HG03521 (cell line): ENCODE measurements at regions not wholly inside any gene's neighbourhood (a gene's known extent, or its start where the extent isn't known, plus 50 kb on each side); places are given as distances from the start of the nearest gene placed in this dataset.
"Not testable (repeated sequence)": the region's sequence is repeated elsewhere in the genome, so short reads cannot be mapped to it uniquely, and the experiment has no call there.

Experiments used
- ATAC-seq: cut with Tn5 transposase; IDR thresholded peaks from one replicate; pipeline ENCODE4 v1.9.1; 2021; ENCODE audit warnings: mild to moderate bottlenecking, moderate library complexity; ENCODE audit not compliant: unreplicated experiment

DNA sequence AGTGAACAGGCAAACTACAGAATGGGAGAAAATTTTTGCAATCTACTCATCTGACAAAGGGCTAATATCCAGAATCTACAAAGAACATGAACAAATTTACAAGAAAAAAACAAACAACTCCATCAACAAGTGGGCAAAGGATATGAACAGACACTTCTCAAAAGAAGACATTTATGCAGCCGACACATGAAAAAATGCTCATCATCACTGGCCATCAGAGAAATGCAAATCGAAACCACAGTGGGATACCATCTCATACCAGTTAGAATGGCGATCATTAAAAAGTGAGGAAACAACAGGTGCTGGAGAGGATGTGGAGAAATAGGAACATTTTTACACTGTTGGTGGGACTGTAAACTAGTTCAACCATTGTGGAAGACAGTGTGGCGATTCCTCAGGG is 167.8 kb upstream of the PWP1 start:
- ATAC-seq: not testable (repeated sequence)

DNA sequence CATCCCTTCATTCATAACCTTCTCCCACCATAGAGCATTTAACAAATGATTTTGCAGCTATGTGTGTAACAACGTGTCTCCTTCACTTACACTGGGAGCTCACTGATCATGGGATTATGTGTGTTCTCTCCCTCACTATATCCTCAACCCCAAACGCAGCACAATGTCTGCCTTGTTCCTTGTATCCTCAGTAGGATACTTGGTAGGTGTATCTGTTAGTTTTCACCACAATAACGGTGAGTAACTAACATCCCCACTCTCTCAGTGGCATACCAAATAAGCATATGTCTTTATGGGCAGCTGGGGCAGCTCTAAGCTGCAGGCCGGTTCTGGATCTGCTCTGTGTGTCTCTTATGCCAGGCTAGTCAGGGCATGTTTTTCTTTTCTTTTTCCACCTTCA is 166.7 kb upstream of the PWP1 start:
- no peak for ATAC-seq

DNA sequence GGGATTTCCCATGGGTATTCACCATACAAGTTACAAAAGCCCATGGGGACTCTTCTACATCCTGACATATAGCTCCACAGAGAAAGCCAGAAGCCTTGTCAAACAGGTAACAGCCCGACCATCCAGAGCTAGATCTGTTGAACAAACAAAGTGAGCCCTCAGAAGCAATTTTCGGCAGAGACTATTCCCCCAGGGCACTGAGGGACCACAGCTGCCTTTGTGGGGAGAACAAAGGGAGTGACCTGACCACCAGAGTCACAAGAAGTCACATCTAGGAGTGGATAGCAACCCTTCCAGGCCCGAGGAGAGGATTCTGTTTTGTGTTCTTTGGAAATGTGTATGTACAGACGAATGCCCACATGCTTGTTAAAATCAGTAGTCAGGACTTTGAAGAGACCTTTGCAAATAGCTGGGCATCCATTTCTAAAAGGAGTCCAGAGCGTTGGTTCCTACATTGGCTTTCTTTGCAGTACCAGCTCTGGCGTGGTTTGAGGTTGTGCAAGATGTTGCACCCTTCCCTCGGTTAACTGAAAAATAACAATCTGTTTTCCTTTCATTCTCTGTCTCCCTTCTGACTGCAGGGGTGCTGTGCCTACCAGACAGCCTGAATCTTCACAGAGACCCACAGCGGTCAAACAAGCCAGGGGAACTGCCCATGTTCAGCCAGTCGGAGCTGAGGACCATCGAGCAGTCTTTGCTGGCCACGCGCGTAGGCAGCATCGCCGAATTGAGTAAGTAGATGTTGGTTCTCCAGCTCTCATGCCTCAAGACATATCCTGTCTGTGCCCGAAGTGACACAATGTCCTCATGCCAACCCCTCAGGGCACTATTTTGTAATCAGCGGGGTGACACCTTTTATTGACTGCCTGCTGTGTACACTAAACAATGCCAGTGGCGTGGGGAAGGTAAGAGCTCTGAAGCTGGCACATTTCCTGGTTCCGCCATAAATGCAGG is 165.4 kb upstream of the PWP1 start:
- no peak for ATAC-seq

DNA sequence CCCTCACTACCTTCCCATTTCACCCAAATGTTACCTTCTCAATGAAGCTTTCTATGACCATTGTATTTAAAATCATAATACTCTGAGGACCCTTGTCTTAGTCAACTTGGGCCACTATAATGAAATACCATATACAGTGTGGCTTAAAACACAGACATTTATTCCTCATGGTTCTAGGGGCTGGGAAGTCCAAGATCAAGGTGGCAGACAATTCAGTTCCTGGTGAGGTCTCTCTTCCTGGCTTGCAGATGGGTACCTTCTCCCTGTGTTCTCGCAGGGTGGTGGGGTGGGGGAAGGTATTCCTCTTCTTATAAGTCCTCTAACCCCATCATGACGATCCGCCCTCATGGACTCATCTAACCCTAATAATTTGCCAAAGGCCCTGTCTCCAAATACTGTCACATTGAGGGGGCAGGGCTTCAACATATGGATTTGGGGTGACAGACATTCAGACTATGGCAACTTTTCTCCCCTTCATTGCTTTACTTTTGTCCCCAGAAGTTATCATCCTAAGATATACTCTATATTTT is 163.7 kb upstream of the PWP1 start:
- no peak for ATAC-seq

DNA sequence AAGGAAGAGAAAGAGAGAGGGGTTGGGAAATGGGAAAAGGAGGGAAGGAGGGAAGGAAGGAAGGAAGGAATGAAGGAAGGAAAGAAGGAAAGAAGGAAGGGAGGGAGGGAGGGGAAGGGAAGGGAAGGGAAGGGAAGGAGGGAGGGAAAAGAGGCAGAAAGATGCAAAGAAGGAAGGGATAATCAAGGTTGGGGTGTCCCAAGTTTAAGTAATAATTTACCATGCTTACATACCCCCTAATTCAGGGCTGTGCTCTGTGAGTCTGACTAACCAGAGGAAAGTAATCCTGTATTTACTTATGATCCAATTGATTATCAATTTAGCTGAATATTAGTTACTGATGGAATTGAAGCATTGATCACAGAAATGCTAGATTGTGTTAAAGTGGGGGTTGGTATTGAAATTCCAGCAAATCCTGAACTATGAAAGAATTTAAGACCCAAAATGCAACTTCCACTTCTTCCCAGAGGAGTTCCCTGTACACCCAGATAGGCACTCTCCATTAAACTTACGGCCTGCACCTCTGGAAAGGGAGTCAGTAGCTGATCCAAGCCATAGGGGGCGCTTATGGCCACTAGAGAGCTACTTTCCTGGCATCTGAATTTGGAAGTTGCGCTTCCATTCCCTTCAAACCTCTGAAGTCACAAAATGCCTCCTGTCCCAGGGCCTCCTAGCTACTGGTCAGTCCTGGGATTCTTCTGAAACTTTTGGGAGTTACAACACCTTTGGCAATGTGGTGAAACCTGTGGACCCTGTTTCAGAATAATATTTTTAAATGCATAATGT is 162.7 kb upstream of the PWP1 start:
- no peak for ATAC-seq

- ATAC-seq: no peak
Observed at GRCh38 chr12:107523775-107524535, 161.6 kb upstream of the PWP1 start.

GRCh38 chr12:107525063-107525718 is 160.4 kb upstream of the PWP1 start:
- ATAC-seq: no peak

DNA sequence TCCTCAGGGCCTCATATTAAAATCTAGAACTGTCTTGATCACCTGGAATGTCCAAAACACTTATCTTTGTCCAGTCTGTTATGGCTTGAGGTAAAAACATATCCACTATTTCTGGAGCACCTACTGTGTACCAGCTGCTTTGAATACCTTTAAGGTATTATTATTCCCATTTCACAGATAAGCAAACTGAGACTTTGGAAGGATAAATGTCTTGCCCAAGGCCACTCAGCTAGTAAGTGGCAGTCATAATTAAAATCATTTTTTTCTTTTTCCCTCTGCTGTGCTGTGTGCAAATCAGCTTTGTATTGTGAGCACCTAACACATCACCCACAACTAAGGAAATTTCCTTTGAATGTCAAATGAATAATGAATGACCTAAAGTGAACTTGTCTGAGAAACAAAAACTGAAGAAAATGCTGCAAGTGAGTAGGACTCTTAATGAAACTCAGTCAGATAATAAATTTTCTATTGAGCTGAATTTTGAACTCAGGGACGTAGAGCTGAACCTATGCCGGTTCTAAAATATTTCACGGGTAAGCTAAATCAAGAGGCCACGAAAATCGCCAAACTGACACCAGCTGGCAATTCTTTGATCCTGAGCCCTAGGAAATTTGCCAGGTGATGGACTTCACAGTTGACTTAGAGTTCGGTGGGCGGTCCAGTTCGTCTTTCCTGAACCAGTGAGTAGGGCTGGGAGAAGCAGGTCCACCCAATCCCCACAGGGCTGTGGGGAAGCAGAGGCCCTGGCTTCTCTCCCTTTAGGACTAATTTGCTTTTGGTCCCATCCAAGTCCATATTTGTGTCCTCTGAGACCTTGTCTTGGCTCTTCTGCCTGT is 159.7 kb upstream of the PWP1 start:
- no peak for ATAC-seq

- no peak for ATAC-seq
Observed at GRCh38 chr12:107526555-107527180, 158.9 kb upstream of the PWP1 start.

DNA sequence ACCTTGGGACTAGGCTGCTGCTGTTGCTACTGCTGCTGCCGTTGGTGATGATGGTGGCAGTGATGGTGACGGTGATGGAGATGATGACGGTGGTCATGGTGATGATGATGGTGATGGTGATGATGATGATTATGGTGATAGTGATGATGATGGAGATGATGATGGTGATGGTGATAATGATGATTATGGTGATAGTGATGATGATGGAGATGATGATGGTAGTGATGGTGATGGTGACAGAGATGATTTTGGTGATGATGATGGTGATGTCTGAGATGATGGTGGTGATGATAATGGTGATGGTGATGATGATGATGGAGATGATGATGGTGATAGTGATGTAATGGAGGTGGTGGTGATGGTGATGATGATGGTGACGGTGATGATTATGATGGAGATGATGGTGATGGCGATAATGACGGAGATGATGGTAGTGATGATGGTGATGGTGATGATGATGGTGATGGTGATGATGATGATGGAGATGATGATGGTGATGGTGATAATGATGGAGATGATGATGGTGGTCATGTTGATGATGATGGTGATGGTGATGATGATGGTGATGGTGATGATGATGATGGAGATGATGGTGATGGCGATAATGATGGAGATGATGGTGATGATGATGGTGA is 156.8 kb upstream of the PWP1 start:
- ATAC-seq: no peak

- no peak for ATAC-seq
Observed at GRCh38 chr12:107529991-107530390, 155.6 kb upstream of the PWP1 start.

GRCh38 chr12:107530701-107531100 is 154.9 kb upstream of the PWP1 start:
- no peak for ATAC-seq

DNA sequence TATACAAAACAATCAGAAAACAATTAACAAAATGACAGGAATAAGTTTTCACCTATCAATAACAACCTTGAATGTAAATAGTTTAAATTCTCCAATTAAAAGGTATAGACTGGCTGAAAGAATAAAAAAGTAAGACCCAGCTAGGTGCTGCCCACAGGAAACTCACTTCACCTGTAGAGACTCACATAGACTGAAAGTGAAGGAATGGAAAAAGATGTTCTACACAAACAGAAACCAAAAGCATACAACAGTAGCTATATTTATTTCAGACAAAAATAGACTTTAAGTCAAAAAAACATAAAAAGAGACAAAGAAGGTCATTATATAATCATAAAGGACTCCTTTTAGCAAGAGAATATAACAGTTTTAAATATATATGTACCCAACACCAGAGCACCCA is 152.4 kb upstream of the PWP1 start:
- peak; percentile 78 for ATAC-seq

GRCh38 chr12:107536613-107537012 is 149.0 kb upstream of the PWP1 start:
- ATAC-seq: no peak

DNA sequence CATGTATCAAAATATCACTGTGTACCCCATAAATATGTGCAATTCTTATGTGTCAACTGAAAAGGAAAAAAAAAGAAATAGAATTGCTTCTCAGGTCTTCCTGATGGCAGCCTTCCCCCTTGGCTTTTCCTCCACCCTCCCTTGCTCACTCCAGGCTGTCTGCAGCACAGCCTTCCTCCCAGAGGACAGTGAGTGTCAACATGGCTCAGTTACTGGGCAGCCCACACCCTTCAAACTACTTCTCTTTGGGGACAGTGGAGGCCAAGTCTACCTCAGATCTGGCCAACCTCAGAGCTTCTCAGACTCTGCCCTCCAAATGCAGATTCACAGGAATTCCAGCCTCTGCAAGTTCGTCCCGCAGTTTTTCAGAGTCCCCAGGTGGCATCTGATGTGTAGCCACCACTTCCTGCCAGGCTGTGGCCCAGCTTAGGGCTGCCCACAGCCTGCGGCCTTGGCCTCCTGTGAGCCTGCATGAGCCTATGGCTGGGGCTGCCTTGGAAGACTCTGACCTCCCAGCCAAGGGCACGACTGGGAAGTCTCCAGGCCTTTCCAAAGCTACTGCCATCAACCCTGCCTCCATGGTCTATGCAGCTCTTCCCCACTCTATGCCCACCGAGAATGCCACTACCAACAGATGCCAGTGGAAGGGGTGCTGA is 148.0 kb upstream of the PWP1 start:
- ATAC-seq: no peak

GRCh38 chr12:107539196-107539939 is 146.2 kb upstream of the PWP1 start:
- no peak for ATAC-seq

DNA sequence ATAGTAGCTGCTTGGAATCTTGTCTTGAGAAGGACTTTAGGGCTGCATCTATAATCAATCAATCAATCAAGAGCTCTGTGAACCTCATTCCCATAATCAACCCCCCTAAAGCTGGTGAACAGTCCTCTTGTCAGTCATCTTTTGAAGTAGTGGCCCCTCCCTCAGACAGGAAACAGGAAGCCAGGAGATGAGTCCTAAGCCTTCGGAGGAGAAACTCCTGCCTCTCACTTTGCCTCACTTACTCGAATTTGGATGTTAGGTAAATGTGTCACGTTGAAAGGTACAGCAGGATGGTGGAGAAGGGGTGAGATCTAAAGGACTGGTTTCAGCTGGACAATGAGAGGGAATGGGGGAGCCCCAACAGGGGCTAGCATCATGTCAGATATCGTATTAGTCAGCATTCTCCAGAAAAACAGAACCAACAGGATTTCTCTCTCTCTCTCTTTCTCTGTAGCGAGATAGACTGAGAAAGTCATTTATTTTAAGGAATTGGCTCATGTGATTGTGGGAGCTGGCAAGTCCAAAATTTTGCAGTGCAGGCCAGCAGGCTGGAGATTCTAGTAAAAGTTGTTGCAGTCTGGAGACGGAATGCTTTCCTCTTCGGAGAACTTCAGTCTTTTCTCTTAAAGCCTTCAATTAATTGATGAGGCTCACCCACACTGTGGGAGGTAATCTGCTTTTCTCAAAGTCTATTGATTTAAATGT is 144.4 kb upstream of the PWP1 start:
- ATAC-seq: no peak
